HG03521 (cell line): ENCODE measurements at regions not wholly inside any gene's neighbourhood (a gene's known extent, or its start where the extent isn't known, plus 50 kb on each side); places are given as distances from the start of the nearest gene placed in this dataset.
"Not testable (repeated sequence)": the region's sequence is repeated elsewhere in the genome, so short reads cannot be mapped to it uniquely, and the experiment has no call there.

Source experiments
- ATAC-seq: cut with Tn5 transposase; IDR thresholded peaks from one replicate; pipeline ENCODE4 v1.9.1; 2021; ENCODE audit warnings: mild to moderate bottlenecking, moderate library complexity; ENCODE audit not compliant: unreplicated experiment

DNA sequence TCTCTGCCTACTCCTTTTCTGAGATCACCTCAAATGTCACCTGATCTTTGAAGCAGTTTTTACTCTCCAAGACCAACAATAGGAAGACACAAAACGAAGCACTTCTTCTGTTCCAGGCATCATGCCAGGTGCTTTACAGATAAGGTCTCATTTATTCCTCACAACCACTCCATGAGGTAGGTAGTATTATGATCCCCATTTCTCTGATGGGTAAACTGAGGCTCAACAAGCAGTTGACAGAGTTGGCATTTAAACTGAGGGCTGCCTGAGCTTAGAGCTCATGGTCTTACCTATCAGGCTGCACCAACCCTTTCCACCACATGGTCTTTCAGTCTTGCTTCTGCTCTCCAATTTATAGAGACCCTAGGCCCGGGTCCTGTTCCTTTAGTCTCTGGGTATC is 147.2 kb upstream of the JUN start:
- ATAC-seq = no peak

DNA sequence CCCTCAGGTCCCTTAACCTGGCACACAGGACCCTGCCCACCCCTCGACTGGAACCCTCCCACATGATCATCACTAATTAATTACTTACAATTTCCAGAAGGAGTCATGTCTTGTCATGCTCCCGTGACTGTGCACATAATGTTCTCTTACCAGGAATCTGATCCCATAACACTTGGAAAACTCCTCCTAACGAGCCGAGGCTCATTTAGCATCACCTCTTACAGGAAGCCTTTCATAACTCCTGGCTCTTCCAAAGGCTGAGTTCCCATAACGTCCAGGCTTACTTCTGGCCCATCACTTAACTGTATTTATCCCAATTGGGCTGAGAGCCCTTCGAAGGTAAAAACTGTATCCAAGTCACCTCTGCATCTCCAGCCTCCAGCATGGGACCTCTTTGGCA is 147.9 kb upstream of the JUN start:
- no peak for ATAC-seq

DNA sequence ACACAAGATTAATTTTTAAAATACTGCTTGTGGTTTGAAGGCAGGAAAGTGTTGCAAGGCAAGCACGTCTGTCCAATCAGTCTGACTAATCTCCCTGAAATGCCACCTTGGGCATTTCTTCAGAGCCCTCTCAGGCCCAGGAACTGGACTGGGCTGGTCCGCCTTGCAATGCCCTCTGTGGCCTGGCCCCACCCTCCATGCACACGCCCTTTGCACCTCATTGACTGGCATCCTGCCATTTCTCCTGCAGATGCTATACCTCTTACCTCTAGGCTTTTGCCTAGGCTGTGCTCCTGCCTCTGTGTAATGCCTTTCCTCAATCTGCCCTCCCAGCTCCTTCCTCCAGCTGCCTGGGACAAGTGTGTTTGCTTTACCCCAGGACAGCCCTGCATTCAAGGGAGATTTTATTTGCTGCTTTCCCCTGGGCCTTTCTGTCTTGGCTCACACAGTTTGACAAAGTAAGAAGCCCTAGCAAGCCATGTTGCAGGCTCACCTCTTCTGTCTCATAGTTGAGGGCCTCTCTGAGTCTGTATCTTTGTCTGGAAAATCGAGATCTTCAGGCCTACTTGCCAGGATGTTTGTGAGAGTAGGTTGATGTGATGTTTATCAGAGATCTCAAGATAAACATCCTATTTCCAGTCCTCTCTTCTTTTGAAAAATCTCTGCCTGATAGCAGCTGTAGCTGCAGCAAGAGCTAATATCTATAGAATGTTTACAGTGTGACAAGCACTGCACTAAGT is 149.2 kb upstream of the JUN start:
- ATAC-seq = no peak

DNA sequence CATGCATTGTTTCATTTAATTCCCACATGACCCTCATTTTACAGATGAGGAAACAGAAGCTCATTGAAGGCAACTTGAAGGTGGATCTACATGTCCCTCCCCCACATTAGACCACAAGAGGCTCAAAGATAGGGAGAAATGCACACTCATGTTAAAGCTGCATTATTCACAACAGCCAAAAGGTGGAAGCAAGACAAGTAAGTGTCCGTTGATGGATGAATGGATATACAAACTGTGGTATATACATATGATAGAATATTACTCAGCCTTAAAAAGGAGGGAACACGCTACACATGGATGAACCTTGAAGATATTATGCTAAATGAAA is 149.7 kb upstream of the JUN start:
- ATAC-seq = no peak

DNA sequence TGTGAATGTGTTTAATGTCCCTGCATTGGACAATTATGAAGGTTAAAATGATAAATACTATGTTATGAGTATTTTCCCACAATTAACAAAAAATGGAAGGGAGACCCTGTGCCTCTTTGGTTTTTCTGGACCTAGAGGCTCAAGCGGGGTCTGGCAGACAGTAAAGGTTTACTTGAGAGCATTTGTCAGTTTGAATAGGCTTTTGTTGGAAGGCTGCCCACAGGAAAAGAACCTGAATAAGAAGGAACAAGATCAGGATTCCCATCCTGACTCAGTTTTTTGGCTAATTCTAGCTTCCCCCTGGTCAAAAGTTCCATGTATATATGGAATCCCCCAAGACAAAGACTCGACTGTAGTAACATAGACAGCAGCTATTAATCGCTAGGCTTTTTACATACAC is 150.9 kb upstream of the JUN start:
- ATAC-seq = no peak

DNA sequence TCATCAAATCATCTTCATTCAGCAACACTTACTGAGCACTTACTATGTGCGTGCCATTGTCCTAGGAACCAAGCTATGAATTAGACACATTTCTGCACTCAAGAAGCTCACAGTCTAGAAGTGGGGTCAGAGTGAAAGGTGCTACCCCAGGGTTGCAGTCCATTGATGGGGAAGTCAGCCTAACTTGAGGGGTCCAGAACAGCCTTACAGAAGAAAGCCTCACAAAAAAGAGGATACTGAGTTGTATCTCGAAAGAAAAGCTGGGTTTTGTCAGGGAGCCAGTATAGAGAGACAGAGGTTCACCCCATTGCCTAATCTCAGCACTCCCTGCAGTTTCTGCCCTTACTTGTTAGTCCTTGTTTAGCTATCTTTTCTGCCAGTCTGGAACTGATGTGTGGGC is 153.1 kb upstream of the JUN start:
- ATAC-seq = no peak

DNA sequence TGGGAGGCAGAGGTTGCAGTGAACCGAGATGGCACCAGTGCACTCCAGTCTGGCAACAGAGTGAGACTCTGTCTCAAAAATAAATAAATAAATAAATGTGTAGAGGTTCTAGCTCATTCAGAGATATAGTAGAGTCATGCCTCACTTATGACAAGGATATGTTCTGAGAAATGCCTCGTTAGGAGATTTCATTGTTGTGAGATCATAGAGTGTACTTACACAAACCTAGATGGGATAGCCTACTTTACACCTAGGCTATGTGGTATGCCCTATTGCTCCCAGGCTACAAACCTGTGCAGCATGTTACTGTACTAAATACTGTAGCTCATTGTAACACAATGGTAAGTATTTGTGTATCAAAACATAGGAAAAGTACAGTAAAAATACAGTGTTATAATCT is 155.3 kb upstream of the JUN start:
- no peak for ATAC-seq

DNA sequence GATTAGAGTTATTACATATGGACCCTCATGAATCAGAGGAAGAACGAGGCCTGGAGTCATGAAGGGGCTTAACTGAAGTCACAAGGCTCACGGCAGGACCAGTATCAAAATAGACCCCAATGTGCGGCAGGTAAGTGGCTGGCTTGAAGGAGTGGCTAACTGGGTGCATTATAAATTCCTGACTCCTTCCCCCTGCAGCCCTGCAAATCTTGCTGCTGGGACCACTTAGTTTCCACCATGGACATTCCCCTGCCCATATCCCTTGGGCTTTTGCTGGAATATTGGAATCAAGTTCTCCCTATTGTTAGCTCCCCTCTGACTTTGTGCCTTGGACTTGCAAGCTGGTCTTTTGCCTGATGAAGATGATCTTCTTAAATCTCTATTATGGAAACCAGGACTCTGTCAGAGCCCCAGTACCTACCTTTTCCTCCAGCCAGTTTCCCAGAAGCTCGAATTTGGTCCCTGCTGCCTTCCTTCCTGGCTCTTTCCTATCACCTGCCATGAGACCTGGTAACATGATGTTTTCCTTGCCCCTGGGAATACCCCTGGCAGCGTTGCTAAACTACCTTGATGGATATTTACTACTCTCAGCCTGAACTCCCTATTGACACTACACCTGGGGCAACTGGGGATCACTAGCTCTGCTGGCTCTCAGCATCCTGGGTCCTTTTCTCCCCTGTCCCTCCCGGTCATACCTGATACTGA is 156.0 kb upstream of the JUN start:
- no peak for ATAC-seq

DNA sequence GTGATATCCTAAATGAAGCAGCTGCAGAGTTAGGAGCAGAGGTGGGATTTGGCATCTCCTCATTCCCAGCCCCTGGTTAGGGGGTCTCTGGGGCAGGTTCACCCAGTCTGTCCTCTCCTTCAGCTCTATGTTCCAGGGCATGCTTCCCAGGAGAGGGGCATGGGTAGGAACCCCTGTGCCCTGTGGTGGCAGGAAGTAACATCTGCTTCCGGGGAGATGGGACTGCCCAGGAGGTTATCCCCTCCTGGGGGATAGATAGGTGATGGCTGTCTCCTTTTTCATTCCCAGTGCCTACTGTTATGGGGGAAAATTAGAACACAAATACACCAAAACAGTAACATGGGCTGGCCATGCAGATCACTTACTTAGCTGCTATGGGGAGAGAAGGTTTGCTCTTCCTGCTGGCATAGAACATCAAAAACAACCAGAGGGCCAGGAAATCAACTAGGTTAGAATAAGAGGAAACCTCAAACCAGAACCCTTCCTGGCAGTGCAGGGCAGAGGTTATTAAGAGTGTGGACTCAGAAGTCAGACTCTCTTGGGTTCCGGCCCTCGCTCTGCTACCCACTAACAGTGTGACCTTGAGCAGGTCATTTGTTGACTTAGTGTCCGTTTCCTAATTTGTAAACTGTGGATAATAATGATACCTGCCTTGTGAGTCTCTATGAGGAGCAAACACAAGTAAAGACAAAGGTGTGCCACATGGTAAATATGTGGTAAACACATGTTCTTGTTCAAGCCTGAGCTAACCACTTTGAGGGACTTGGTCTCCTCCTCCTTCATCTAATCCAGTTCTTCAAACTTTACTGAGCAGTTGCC is 157.8 kb upstream of the JUN start:
- ATAC-seq = no peak

DNA sequence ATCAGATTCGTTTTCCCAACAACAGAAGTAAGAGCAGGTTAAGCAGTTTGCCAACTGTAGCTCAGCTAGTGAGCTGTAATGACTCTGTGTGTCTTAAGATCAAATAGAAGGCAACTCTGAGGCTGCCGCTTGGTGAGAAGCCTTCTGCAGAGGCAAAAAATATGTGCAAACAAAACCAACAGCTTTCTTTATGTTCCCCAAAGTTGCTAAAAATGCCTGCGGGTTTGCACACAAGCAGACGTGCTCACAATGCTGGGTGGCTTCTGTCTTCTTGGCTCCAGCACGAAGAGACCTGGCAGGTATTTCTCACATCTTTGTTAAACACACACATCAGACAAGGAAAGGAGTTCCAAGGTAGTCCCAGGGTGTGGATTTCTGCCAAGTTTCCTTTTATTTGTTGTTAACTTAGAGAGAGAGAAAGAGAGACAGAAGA is 158.9 kb upstream of the JUN start:
- ATAC-seq = no peak

DNA sequence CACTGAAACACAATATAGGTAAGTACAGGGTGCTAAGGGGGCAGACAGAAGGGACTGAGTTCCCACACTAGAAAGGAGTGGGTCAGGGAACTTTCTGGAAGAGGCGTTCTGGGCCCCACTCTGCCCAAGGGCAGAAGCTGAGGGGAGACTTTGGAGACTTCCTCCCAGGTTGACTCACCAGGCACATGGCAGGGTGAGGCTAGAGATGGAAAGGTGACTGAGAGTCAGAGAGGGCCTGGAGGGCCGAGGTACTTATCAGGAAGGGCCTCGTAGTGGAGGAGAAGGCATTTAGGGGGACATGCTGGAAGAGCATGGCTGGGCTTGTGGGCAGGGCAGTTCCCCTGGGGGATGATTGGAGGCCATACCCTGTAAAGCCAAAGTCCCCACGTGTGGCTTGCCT is 159.9 kb upstream of the JUN start:
- no peak for ATAC-seq

DNA sequence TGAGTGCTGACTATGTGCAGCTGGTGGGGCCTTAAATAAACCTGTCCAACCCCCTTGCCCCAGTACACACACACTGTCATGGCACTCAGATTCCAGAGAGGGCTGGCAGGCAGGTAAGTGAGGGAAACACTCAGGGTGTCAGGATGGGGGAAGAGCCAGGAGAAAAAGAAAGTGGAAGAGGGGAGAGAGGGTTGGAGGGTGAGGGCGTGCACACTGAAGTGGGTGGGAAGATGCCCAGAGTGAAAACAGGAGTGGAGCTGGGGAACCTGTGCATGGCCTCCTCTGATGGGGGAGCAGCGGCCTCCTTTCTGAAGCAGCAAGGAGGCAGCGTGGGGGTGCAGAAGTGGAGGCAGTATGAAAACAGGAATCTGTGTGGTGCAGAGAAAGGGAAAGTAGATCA is 160.6 kb upstream of the JUN start:
- no peak for ATAC-seq

DNA sequence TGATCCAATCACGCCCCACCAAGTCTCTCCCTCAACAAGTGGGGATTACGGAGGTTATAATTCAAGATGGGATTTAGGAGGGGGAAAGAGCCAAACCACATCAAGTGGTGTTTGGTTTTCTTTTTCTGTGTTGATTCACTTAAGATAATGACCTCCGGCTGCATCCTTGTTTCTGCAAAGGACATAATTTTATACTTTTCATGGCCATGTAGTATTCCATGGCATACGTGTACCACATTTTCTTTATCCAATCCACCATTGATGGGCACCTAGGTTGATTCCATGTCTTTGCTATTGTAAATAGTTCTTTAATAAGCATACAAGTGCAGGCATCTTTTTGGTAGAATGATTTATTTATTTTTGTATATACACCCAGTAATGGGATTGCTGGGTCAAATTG is 162.5 kb upstream of the JUN start:
- no peak for ATAC-seq

DNA sequence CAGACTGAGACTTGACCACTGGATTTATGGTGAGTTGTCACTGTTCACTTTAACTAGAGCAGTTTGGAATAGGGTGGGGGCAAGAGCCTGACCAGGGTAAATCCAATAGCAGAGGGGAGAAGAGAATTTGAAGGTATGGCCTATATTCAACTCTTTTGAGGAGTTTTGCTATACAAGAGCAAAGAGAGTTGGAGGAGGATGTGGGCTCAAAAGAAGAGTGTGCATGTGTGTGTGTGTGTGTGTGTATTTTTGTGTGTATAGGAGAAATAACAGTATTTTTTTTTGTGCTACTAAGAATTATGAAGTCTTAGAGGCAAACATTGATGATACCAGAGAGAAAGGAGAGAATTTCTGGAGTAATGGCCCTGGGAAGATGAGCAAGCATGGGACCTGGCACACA is 164.8 kb upstream of the JUN start:
- ATAC-seq = no peak

DNA sequence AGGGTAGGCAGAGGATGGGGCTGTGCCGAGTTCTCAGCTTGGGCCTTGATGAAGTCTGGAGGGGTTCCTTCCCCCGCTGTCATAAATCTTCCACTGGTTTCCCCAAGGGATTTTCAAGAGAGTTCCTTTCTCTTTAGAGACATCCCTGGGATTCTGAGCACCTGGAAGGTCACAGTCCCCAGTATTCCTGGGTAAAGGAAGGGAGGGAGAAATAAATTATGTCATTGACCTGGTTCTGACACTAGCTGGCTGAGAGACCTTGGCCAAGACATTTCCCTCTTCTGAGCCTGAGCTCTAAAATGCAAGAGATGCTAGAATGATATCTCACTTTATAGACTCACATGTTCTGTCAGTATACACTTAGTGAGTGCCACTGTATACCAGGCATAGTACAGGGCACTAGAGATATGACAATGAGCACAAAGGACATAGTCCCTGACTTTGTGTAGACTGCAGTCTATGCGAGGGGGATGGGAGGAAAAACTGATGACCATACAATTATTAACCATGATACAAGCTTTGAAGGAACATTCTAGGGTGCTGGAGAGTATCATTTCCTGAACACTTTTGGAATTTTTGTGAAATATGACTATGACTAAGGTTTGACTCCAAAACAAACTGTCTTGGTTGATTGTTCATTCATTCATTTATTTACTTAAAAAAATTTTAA is 165.8 kb upstream of the JUN start:
- no peak for ATAC-seq

DNA sequence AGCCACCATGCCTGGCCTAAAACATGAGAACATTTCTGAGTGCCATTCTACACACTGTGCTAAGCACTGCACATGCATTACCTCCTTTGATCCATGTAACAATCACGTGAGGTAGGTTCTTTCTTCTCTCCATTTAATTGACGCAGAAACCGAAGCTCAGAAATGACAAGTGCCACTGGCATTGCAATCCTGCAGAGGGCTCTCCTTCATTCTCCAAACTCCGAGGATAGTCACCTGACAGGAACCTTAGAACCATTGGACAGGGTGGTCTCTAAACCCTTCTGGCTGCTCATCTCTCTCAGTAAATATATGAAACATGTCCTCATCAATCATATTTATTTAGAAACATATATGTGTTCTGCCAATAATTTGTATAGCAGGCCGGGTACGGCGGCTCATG is 167.1 kb upstream of the JUN start:
- no peak for ATAC-seq

DNA sequence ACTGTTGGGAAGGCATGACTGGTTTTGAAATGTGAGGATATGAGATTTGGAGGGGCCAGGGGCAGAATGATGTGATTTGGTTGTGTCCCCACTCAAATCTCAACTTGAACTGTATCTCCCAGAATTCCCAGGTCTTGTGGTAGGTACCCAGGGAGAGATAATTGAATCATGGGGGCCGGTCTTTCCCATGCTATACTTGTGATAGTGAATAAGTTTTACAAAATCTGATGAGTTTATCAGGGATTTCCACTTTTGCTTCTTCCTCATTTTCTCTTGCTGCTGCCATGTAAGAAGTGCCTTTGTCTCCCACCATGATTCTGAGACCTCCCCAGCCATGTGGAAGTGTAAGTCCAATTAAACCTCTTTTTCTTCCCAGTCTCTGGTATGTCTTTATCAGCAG is 170.1 kb upstream of the JUN start:
- ATAC-seq = not testable (repeated sequence)

DNA sequence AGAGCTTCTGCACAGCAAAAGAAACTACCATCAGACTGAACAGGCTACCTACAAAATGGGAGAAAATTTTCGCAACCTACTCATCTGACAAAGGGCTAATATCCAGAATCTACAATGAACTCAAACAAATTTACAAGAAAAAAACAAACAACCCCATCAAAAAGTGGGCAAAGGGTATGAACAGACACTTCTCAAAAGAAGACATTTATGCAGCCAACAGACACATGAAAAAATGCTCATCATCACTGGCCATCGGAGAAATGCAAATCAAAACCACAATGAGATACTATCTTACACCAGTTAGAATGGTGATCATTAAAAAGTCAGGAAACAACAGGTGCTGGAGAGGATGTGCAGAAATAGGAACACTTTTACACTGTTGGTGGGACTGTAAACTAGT is 179.4 kb upstream of the JUN start:
- not testable (repeated sequence) for ATAC-seq

DNA sequence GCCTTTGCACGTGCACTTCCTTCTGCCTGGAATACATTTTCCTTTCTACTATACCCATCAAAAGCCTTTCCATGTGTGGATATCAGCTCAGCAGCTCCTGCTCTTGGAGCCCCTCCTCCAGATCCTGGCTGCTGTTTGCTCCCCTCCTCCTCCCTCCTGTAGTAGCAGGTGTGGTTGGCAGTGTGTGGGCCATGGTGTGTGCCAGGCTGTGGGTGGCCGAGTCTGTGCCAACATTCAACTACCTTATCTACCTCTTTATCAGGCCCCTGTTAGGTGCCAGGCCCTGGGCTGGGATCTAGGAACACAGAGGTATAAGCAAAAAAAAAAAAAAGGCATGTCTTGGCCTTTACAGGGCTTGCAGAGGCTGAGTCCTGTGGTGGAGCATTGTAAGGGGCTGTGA is 180.6 kb upstream of the JUN start:
- no peak for ATAC-seq

DNA sequence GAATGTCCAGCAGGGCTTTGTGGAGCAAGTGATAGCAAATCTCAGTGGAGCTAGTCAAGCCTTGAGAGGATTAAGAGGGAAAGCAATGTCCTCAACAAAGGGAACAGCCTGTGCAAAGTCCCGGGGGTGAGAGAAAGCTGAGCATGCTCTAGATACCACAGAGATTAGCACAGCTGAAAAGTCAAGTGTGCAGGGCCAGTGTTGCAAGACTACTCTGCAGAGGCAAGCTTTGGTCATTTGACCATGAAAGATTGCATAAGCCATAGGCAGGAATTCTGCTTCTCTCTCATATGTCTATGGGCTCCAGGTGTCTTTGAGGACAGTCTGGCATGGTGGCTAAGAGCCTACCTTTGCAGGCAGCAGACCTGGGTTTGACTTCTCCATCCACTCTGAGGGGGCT is 181.0 kb upstream of the JUN start:
- ATAC-seq = no peak

DNA sequence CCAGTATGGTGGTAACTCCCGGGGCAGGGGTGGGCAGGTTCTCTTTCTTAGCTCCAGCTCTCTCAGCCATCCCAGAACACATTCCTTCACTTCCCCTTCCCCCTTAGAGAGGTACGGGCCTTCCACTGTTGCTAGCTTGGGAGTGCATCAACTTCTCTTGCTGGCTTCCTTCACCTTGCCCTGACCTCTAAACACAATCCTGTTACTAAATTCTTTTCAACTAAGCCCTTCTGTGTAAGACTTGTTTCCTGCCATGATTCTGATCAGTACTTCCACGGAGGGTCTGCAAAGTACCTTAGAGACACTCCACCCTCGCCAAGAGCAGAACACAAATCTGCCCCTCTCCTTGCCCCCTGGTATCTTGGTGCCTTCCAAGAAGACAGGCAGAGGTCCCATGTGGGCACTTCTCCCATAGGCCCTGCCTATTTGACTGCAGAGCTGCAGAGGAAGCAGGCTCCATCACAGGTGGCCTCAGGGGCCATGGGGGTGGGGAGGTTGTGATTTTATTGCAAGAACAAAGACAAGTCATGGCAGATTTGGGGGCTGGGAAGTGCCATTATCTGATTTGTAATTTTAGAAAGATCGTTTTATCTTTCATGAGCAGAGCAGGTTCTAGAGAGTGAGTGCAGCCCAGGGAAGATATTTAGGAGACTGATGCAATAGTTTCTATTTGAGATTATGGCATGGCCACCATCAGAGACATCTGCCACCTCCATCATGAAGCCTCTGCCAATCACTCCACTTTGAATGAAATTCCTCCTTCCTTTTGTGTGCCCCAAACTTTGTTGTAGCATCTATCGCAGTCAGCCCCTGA is 182.5 kb upstream of the JUN start:
- no peak for ATAC-seq
